ENCODE measurements at regions not wholly inside any gene's neighbourhood (a gene's known extent, or its start where the extent isn't known, plus 50 kb on each side); places are given as distances from the start of the nearest gene placed in this dataset.

DNA sequence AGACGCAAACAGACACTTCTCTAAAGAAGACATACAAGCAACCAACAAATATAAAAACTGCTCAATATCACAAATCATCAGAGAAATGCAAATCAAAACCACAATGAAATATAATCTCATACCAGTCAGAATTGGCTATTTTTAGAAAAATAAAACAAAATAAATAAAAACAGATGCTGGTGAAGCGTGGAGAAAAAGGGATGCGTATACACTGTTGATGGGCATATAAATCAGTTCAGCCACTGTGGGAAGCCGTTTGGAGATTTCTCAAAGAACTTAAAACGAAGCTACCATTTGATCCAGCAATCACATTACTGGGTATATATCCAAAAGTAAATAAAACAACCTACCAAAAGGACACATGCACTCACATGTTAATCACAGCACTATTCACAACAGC is 206.2 kb downstream of the HNMT start:
- Histone ChIP-seq H3K4me3 (no peak overlapping the region), H3K4me2 (ENCODE audit: unreplicated experiment) (no peak overlapping the region), H3K36me3 (ENCODE audit: low read depth) (no peaks in the 10 kb centered on the region), H3K4me1 (ENCODE audit: insufficient read depth) (no peaks in the 10 kb centered on the region), H2AFZ (no peak overlapping the region), H3K79me2 (ENCODE audit: insufficient read depth) (no peaks in the 10 kb centered on the region), H3K9me3 (ENCODE audit: low read depth) (no peaks in the 10 kb centered on the region), H3F3A (ENCODE audit: insufficient read depth) (no peaks in the 10 kb centered on the region), H3K27me3 (replicated peaks; ENCODE audit: insufficient read depth) (no peaks in the 10 kb centered on the region), H4K20me1 (ENCODE audit: insufficient read depth) (no peaks in the 10 kb centered on the region), H3K27ac (no peak overlapping the region), H3K9ac (no peak overlapping the region), H3K9me2 (ENCODE audit: insufficient read depth) (no peaks in the 10 kb centered on the region)
- TF ChIP-seq EZH2 (IDR thresholded peaks at IDR 0.05; ENCODE audit: insufficient read depth, poor library complexity, severe bottlenecking): no peak
- no peak for TF ChIP-seq EZH2phosphoT487 (IDR thresholded peaks at IDR 0.05; ENCODE audit: insufficient read depth, low read depth)
- DNase-seq: no peak
- in situ Hi-C loops (cut with MboI): no loop called here
- WGBS, 2 experiments (ENCODE audit: low coverage in 1 of 2, low lambda C conversion rate in 2 of 2, missing lambda C conversion rate in 2 of 2): 6% methylated on average over 5 of the region's 5 CpGs

DNA sequence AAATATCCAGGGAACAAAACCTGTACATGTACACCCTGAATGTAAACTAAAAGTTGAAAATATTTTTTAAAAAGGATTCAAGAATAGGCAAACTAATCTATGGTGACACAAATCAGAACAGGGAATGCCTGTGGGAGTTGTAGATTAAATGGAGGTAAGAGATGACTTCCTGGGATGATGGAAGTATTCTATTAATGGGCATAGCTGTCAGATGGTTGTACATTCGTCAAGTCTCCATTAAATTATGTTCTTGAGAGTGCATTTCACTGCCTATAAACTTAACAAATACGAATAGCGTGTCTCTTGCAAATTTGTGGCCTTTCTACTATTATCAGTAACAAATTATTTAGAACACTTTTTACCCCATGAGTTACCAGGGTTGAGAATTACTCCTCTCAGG is 207.0 kb downstream of the HNMT start:
- H4K20me1 ChIP-seq (ENCODE audit: insufficient read depth): no peaks in the 10 kb centered on the region
- H3F3A ChIP-seq (ENCODE audit: insufficient read depth): no peaks in the 10 kb centered on the region
- no peak overlapping the region for H3K27ac ChIP-seq
- in situ Hi-C loops (cut with MboI): no loop called here
- H3K9me3 ChIP-seq (ENCODE audit: low read depth): no peaks in the 10 kb centered on the region
- 36% methylated on average over 3 of the region's 3 CpGs for WGBS, 2 experiments (ENCODE audit: low coverage in 1 of 2, low lambda C conversion rate in 2 of 2, missing lambda C conversion rate in 2 of 2)
- TF ChIP-seq EZH2phosphoT487 (IDR thresholded peaks at IDR 0.05; ENCODE audit: insufficient read depth, low read depth): no peak
- TF ChIP-seq EZH2 (IDR thresholded peaks at IDR 0.05; ENCODE audit: insufficient read depth, poor library complexity, severe bottlenecking): no peak
- no peak overlapping the region for H3K9ac ChIP-seq
- no peak overlapping the region for H3K4me3 ChIP-seq
- no peaks in the 10 kb centered on the region for H3K36me3 ChIP-seq (ENCODE audit: low read depth)
- no peak overlapping the region for H3K4me2 ChIP-seq (ENCODE audit: unreplicated experiment)
- no peaks in the 10 kb centered on the region for H3K9me2 ChIP-seq (ENCODE audit: insufficient read depth)
- no peak overlapping the region for H2AFZ ChIP-seq
- H3K4me1 ChIP-seq (ENCODE audit: insufficient read depth): no peaks in the 10 kb centered on the region
- H3K79me2 ChIP-seq (ENCODE audit: insufficient read depth): no peaks in the 10 kb centered on the region
- H3K27me3 ChIP-seq (replicated peaks; ENCODE audit: insufficient read depth): no peaks in the 10 kb centered on the region
- DNase-seq: no peak

DNA sequence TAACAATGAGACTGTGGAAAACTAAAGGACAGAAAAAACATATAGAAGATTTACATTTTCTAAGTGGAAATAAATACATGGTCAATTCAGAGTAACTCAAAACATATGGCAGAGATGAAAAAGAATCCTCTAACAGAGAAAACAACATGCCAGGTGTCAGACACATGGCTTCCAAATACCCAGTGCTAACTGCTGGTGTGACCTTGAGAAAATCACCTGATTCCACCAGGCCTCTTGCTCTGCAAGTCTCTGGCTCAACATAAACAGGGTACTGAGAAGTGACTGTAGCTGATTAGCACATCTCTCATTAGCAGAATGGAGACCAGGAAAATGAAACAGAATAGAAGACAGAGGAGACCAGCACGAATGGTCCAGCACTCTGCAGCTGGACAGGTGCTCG is 210.8 kb downstream of the HNMT start:
- Histone ChIP-seq H3K9me3 (ENCODE audit: low read depth) (no peaks in the 10 kb centered on the region), H3K4me1 (ENCODE audit: insufficient read depth) (no peaks in the 10 kb centered on the region), H3K4me3 (no peak overlapping the region), H4K20me1 (ENCODE audit: insufficient read depth) (no peaks in the 10 kb centered on the region), H3K4me2 (ENCODE audit: unreplicated experiment) (no peak overlapping the region), H2AFZ (no peak overlapping the region), H3K9me2 (ENCODE audit: insufficient read depth) (no peaks in the 10 kb centered on the region), H3K79me2 (ENCODE audit: insufficient read depth) (no peaks in the 10 kb centered on the region), H3K36me3 (ENCODE audit: low read depth) (no peaks in the 10 kb centered on the region), H3K9ac (no peak overlapping the region), H3F3A (ENCODE audit: insufficient read depth) (no peaks in the 10 kb centered on the region), H3K27me3 (replicated peaks; ENCODE audit: insufficient read depth) (no peaks in the 10 kb centered on the region; the same call in 1 of the 2 replicates), H3K27ac (no peak overlapping the region)
- in situ Hi-C loops (cut with MboI): no loop called here
- no peak for TF ChIP-seq EZH2phosphoT487 (IDR thresholded peaks at IDR 0.05; ENCODE audit: insufficient read depth, low read depth)
- 42 to 58% methylated on average over 2 of the region's 2 CpGs for WGBS, 2 experiments (ENCODE audit: low coverage in 1 of 2, low lambda C conversion rate in 2 of 2, missing lambda C conversion rate in 2 of 2)
- DNase-seq: no peak

DNA sequence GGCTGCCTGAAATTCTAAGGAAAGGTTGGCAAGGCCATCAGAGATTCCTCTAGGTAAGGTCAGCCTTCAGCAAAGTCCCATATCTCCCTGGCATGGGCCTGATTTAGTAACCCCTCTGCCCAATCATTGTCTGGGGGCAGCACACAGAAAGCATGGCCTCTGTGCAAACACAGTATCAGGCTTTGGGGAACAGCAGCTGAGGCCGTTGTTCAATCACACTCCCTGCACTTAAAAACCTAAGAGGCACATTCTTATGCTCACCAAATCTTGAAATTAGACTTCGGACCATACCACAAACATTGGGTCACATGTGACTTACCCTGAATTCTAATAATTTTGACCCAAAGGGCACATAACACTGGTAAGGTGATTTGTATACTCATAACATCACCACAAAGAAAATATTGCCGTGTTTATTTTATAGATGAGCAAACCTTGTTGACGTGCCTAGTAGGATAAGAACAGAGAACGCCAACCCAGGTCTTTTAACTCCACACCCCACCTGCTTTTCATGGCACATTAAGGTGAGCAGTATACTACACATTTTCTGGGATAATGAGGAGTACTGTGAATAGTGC is 212.7 kb downstream of the HNMT start:
- Histone ChIP-seq H3K9ac (no peak overlapping the region), H2AFZ (no peak overlapping the region), H3K4me3 (no peak overlapping the region), H3K4me1 (ENCODE audit: insufficient read depth) (no peaks in the 10 kb centered on the region), H4K20me1 (ENCODE audit: insufficient read depth) (no peaks in the 10 kb centered on the region), H3K79me2 (ENCODE audit: insufficient read depth) (no peaks in the 10 kb centered on the region), H3K27ac (no peak overlapping the region), H3K9me3 (ENCODE audit: low read depth) (no peaks in the 10 kb centered on the region), H3F3A (ENCODE audit: insufficient read depth) (no peaks in the 10 kb centered on the region), H3K4me2 (ENCODE audit: unreplicated experiment) (no peak overlapping the region), H3K27me3 (replicated peaks; ENCODE audit: insufficient read depth) (no peaks in the 10 kb centered on the region; the same call in 1 of the 2 replicates), H3K9me2 (ENCODE audit: insufficient read depth) (no peaks in the 10 kb centered on the region), H3K36me3 (ENCODE audit: low read depth) (no peaks in the 10 kb centered on the region)
- WGBS, 2 experiments (ENCODE audit: low coverage in 1 of 2, low lambda C conversion rate in 2 of 2, missing lambda C conversion rate in 2 of 2): 57 to 58% methylated on average over 5 of the region's 5 CpGs
- in situ Hi-C loops (cut with MboI): no loop called here
- no peak for DNase-seq
- TF ChIP-seq EZH2 (IDR thresholded peaks at IDR 0.05; ENCODE audit: insufficient read depth, poor library complexity, severe bottlenecking) (no peak), EZH2phosphoT487 (IDR thresholded peaks at IDR 0.05; ENCODE audit: insufficient read depth, low read depth) (no peak)

DNA sequence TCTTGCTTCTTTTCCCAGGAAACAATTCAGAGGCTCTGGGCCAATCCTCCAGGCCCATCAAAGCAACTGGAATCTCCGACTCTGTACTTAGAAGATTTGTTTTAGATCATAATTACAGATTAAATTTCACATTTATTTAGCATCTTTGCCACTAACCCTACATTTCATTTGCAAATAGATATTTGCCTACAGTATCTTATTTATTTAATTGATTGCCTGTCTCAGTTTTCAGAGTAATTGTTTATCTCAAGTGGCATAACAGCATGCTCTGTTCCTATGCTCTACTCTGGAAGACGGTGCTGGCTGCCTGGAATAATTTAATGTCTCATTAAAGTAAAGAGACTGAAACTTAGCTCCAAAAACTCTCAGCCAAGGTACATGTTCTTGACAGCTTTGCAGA is 213.4 kb downstream of the HNMT start:
- Histone ChIP-seq H3K4me3 (no peak overlapping the region), H3K9me3 (ENCODE audit: low read depth) (no peaks in the 10 kb centered on the region), H3K9me2 (ENCODE audit: insufficient read depth) (no peaks in the 10 kb centered on the region), H4K20me1 (ENCODE audit: insufficient read depth) (no peaks in the 10 kb centered on the region), H2AFZ (no peak overlapping the region), H3K9ac (no peak overlapping the region), H3F3A (ENCODE audit: insufficient read depth) (no peaks in the 10 kb centered on the region), H3K36me3 (ENCODE audit: low read depth) (no peaks in the 10 kb centered on the region), H3K27ac (no peak overlapping the region), H3K27me3 (replicated peaks; ENCODE audit: insufficient read depth) (no peaks in the 10 kb centered on the region; the same call in 1 of the 2 replicates), H3K4me2 (ENCODE audit: unreplicated experiment) (no peak overlapping the region), H3K4me1 (ENCODE audit: insufficient read depth) (no peaks in the 10 kb centered on the region), H3K79me2 (ENCODE audit: insufficient read depth) (no peaks in the 10 kb centered on the region)
- in situ Hi-C loops (cut with MboI): no loop called here
- TF ChIP-seq EZH2phosphoT487 (IDR thresholded peaks at IDR 0.05; ENCODE audit: insufficient read depth, low read depth) (no peak), EZH2 (IDR thresholded peaks at IDR 0.05; ENCODE audit: insufficient read depth, poor library complexity, severe bottlenecking) (no peak)
- WGBS, 2 experiments (ENCODE audit: low coverage in 1 of 2, low lambda C conversion rate in 2 of 2, missing lambda C conversion rate in 2 of 2): 12 to 17% methylated on average over 2 of the region's 2 CpGs
- no peak for DNase-seq

Data from GM23248 (cell line).